MV-4-11 (cell line): ENCODE measurements at regions not wholly inside any gene's neighbourhood (a gene's known extent, or its start where the extent isn't known, plus 50 kb on each side); places are given as distances from the start of the nearest gene placed in this dataset.

Experiments used
- DNase-seq: peaks from one replicate; lab custom pipeline; 2025; lab: John Stamatoyannopoulos, UW

DNA sequence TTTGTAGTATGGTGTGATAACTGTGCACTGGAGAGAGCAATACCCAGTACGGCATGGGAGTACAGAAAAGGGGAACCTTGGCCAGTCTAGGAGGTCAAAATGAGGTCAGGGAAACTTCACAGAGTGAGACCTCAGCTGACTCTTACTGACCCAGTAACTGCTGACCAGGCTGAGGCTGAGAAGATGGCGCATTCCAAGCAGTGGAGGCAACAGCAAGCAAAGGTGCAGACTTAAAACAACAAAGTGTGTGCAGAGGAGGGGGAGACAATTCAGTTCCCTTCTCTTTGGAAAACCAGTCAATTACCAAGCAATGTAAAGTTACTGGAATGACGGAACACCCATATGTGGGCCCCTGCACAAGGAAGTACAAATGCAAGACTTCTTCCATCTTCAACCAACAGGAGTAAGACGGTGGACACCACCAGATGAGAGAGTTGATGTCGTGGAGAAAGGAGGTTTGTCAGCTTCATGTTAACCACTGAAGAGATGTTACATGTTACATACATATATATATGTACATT, 54.6 kb upstream of the PRDX6 start:
- peak; percentile 85 for DNase-seq

DNA sequence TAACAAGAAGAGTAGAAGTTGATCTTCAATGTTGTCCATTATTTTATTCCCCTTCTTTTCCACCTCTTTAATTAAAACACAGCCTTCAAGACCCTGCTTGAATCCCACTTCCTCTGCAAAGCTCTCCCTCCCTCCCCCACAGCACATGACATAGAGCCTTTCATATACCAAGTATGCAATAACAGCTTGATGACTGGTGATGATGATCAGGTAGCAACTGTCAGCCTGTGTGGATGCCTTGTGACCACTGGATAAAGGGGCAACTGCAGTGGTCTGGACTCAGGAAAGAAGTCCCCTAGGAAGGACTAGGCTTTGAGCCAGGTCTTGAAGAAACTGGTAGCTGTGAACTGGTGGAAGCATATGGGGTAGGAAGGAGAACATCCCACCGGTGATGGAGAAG, 53.8 kb upstream of the PRDX6 start:
- no peak for DNase-seq

DNA sequence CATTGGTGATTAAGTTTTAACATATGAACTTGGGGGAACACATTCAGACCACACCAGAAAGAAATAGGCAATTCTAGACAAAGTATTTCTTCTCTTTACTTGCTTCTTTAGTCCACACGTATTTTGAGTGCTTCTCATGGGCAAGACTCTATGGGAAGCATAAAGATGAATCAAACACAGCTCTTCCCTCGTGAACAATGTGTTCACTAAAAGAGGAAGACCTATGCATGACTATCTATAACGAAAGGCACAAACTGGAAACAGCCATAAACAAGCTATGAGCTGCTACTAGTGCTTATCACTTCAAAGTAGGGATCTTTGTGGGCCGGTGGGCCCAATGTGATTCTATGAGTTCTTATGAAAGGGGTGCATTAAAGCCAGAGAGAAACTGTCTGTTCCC, 53.0 kb upstream of the PRDX6 start:
- DNase-seq: peak; percentile 26

DNA sequence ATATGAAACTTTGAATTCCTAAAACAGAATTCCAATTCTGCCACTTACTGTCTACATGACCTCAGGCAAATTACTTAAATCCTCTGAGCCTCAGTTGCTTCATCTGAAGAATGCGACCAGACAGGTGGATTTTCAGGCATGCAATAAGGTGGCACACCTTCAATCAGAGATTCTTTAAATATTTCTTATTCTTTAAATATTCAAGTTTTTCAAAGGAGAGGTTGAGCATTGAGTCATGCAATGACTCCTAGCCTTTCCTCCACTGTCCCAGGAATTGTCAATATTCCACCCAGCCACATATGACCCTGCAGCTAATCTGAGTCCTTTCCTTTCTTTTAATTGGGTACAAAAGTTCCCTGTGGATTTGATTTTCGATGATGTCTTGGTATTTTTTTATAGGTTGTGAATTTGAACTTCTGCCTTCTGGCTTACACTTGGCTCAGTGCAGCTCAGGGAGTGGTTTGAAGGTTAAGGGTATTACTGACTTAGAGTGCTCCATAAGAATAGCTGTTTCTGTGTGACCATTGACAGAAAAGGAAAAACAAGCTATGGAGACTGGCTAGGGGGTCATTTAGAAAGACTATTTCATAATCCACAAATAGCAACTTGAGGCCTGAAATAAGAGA, 52.2 kb upstream of the PRDX6 start:
- no peak for DNase-seq

DNA sequence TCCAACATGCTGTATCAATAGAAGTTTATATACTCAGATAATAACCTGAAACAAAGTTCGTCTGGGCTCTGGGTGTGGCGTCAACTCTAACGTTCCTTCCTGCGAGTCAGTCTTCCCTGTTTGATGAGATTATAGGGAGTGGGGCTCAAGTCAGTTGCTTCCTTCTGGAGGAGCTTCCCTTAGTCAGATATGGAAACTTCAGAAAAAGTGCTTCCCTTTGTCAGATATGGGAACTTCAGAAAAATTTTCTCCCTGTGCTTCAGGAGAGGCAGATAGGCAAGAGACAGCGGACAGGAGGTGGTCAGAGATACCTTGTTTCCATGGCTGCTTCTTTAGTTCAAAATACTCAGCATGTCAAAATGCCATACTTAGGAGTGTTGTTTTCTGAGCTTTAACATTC, 51.1 kb upstream of the PRDX6 start:
- DNase-seq: no peak

DNA sequence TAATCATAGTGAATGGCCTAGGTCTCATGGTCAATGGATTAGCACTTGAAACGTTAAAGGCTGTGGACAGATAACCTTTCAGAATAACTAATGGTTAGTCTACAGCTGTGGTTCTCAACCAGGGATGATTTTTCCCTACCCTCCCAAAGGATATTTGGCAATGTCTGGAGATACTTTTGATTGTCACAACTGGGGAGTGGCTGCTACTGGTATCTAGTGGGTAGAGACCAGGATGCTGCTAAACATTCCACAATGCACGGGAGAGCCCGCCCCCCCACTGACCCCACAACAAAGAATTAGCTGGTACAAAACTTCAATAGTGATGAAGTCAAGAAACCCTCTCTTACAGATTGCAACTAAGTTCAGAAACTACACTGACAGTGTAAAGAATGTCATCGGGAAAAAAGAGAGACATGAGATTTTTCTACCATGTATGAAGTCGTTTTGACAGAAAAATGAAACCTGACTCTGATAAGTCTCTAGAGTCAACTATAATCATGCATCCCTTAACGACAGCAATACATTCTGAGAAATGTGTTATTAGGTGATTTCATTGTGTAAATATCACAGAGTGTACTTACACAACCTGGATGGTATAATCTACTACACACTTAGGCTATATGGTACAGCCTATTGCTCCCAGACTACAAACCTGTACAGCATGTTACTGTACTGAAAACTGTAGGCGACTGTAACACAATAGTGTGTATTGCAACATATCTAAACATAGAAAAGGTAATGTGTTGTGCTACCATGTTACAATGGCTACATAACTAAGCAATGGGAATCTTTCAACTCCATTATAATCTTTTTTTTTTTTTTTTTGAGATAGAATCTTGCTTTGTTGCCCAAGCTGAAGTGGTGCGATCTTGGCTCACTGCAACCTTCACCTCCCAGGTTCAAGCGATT, 49.7 kb upstream of the PRDX6 start:
- no peak for DNase-seq
